B cell (primary cell): ENCODE measurements at regions not wholly inside any gene's neighbourhood (a gene's known extent, or its start where the extent isn't known, plus 50 kb on each side); places are given as distances from the start of the nearest gene placed in this dataset.

Source experiments
- ATAC-seq: fragments of 200-7000 bp; cut with Tn5 transposase; one replicate; pipeline ENCODE4 v1.10.0; 2021; ENCODE audit warnings: low read depth, mild to moderate bottlenecking, moderate number of reproducible peaks, moderate library complexity
- CTCF ChIA-PET: fragments of 350-600 bp; sonication (Branson Sonifier 250); formaldehyde crosslinking; loops from one replicate; lab custom pipeline; 2021; ENCODE audit warnings: antibody characterized with exemption, inconsistent platforms; lab: Charles Lee
- POLR2A ChIA-PET: fragments of 350-600 bp; sonication (Branson Sonifier 250); formaldehyde crosslinking; loops from one replicate; lab custom pipeline; 2021; ENCODE audit warnings: antibody characterized with exemption; lab: Charles Lee
- DNase-seq: peaks from one replicate; pipeline ENCODE4 v3.0.0; 2013
- H2AFZ ChIP-seq: 2 replicates; pipeline ENCODE4 v1.6.1; 2012; ENCODE audit warnings: mild to moderate bottlenecking, low read depth, low read length; ENCODE audit not compliant: insufficient read depth, poor library complexity, severe bottlenecking
- H3K27ac ChIP-seq, 2 donors: 1 replicate in 1 of 2; 2 replicates in 1 of 2; pipeline ENCODE4 v1.5.1; 2012 to 2013; ENCODE audit warnings: low read length in 2 of 2, mild to moderate bottlenecking in 2 of 2, moderate library complexity in 1 of 2
- H3K27me3 ChIP-seq, 4 experiments: fragments of 200-600 bp in 1 of 4; sonication (generic) in 1 of 4; replicated peaks in 1 of 4; 1 replicate in 2 of 4; 2 replicates in 2 of 4; pipeline versions ENCODE4 v1.6.1 to v1.7.0; 2013 to 2016; ENCODE audit warnings: low read length in 3 of 4, mild to moderate bottlenecking in 2 of 4, mixed read lengths in 1 of 4, moderate library complexity in 1 of 4; ENCODE audit not compliant: insufficient read depth in 4 of 4, control insufficient read depth in 3 of 4; ENCODE audit errors: control extremely low read depth in 1 of 4
- H3K36me3 ChIP-seq, 2 experiments: replicated peaks in 1 of 2; 1 replicate in 1 of 2; 2 replicates in 1 of 2; pipeline versions ENCODE4 v1.6.1 to v1.7.1; 2013; ENCODE audit warnings: low read length in 1 of 2; ENCODE audit not compliant: insufficient read depth in 2 of 2, control insufficient read depth in 1 of 2; ENCODE audit errors: control extremely low read depth in 1 of 2, extremely low read depth in 1 of 2
- H3K4me1 ChIP-seq, 2 donors: fragments of 200-600 bp in 1 of 2; sonication (generic) in 1 of 2; 1 replicate in 1 of 2; 2 replicates in 1 of 2; pipeline versions ENCODE4 v1.5.1 to v1.6.1; 2013 to 2017; ENCODE audit warnings: low read length in 2 of 2; ENCODE audit not compliant: control insufficient read depth in 2 of 2, insufficient read depth in 2 of 2
- H3K4me2 ChIP-seq: replicated peaks from 2 replicates; pipeline ENCODE3; 2012; ENCODE audit warnings: mild to moderate bottlenecking, low read depth, low read length; ENCODE audit not compliant: poor library complexity, severe bottlenecking
- H3K4me3 ChIP-seq, 5 experiments: fragments of 200-600 bp in 1 of 5; sonication (generic) in 1 of 5; 1 replicate in 3 of 5; 2 replicates in 2 of 5; pipeline versions ENCODE4 v1.5.1 to v1.7.0; 2011 to 2016; ENCODE audit warnings: low read length in 4 of 5, mild to moderate bottlenecking in 4 of 5, low read depth in 2 of 5, control low read depth in 1 of 5, moderate library complexity in 1 of 5; ENCODE audit not compliant: insufficient read depth in 1 of 5; ENCODE audit errors: control extremely low read depth in 1 of 5, extremely low read depth in 1 of 5
- H3K79me2 ChIP-seq: fragments of 200-600 bp; sonication (generic); one replicate; pipeline ENCODE4 v1.6.0; 2016; ENCODE audit warnings: low read length; ENCODE audit not compliant: control insufficient read depth, insufficient read depth
- H3K9ac ChIP-seq: fragments of 200-600 bp; sonication (generic); 2 replicates; pipeline ENCODE4 v1.6.1; 2017; ENCODE audit warnings: mild to moderate bottlenecking, low read length, moderate library complexity
- H3K9me3 ChIP-seq, 3 donors: one replicate each; pipeline versions ENCODE4 v1.6.1 to v1.7.1; 2013; ENCODE audit warnings: low read length in 2 of 3; ENCODE audit not compliant: control insufficient read depth in 2 of 3, insufficient read depth in 1 of 3; ENCODE audit errors: control extremely low read depth in 1 of 3
- H4K20me1 ChIP-seq: 2 replicates; pipeline ENCODE4 v1.6.0; 2012; ENCODE audit warnings: mild to moderate bottlenecking, low read length; ENCODE audit not compliant: insufficient read depth, control insufficient read depth, poor library complexity, severe bottlenecking
- H3K27ac Mint-ChIP-seq: one replicate; pipeline ENCODE4 v1.8.0; 2021; ENCODE audit warnings: mixed read lengths
- H3K27me3 Mint-ChIP-seq: one replicate; pipeline ENCODE4 v1.8.0; 2021; ENCODE audit warnings: mixed read lengths
- H3K4me1 Mint-ChIP-seq: one replicate; pipeline ENCODE4 v1.8.0; 2021; ENCODE audit warnings: mixed read lengths
- H3K4me3 Mint-ChIP-seq: one replicate; pipeline ENCODE4 v1.8.0; 2021; ENCODE audit warnings: mixed read lengths
- H3K9me3 Mint-ChIP-seq: one replicate; pipeline ENCODE4 v1.8.0; 2022; ENCODE audit warnings: mixed read lengths; ENCODE audit not compliant: insufficient read depth
- CTCF ChIP-seq: fragments of 200-600 bp; IDR thresholded peaks from one replicate; pipeline ENCODE4 v1.8.0; 2022; ENCODE audit warnings: antibody characterized with exemption, mild to moderate bottlenecking
- EZH2 ChIP-seq: IDR thresholded peaks from 2 replicates; pipeline ENCODE4 v1.6.1; 2012; ENCODE audit warnings: borderline replicate concordance, low read depth, mild to moderate bottlenecking, moderate library complexity, low read length; ENCODE audit not compliant: insufficient read depth, poor library complexity, severe bottlenecking
- WGBS: methylation state at CpG from one replicate; pipeline ENCODE4 v1.1.5; 2013; ENCODE audit warnings: missing lambda C conversion rate; ENCODE audit not compliant: insufficient coverage; 5-methylcytosine and 5-hydroxymethylcytosine counted together
- intact Hi-C: fragments of 100-400 bp; cut with micrococcal nuclease; formaldehyde crosslinking; loops from one replicate; pipeline ENCODE4 v1.10.0; 2022

DNA sequence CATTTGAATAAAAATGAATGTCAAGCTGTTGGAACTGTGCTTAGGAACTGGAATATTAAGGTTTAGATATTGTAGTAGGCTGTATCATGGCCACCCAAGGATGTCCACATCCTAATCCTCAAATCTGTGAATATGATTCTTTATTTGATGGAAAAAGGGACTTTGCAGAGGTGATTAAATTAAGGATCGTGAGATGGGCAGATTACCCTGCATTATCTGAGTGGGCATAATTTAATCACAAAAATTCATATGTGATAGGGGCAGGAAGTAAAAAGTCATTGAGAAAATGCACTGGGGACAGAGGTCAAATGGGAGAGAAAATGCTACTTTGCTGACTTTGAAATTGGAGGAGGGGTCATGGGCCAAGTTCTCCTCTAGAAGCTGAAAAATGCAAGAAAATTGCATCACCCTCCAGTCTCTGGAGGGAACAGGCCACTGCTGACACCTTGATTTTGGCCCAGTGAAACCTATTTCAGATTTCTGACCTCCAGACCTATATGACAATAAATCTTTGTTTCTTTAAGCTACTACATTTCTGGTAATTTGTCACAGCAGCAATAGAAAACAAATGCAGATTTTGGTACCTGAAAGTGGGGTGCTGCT, 521.4 kb downstream of the PCDH7 start:
- Histone ChIP-seq H3K4me3 (no peak overlapping the region), H3K36me3 (no peaks in the 10 kb centered on the region), H4K20me1 (no peaks in the 10 kb centered on the region), H3K9me3 (no peaks in the 10 kb centered on the region), H3K4me2 (no peak overlapping the region), H3K27ac (no peak overlapping the region), H3K79me2 (no peaks in the 10 kb centered on the region), H3K4me1 (no peaks in the 10 kb centered on the region), H2AFZ (no peak overlapping the region), H3K9ac (no peak overlapping the region), H3K27me3 (no peaks in the 10 kb centered on the region)
- no CpG with 5 or more reads among the region's 1 CpG for WGBS
- no peak for DNase-seq
- ATAC-seq: no peak
- ChIA-PET CTCF (no interaction called here), POLR2A (no interaction called here)
- TF ChIP-seq CTCF (no peak), EZH2 (no peak)
- intact Hi-C loops: no loop called here
- Mint-ChIP-seq H3K4me1 (no peaks in the 10 kb centered on the region), H3K9me3 (no peaks in the 10 kb centered on the region), H3K27ac (no peak overlapping the region), H3K27me3 (no peaks in the 10 kb centered on the region), H3K4me3 (no peak overlapping the region)

- Histone ChIP-seq H3K9me3 (no peaks in the 10 kb centered on the region), H3K27ac (no peak overlapping the region), H3K4me3 (no peak overlapping the region), H3K4me2 (no peak overlapping the region), H3K27me3 (no peaks in the 10 kb centered on the region), H2AFZ (no peak overlapping the region), H3K4me1 (no peaks in the 10 kb centered on the region), H3K79me2 (no peaks in the 10 kb centered on the region), H3K9ac (no peak overlapping the region), H4K20me1 (no peaks in the 10 kb centered on the region), H3K36me3 (no peaks in the 10 kb centered on the region)
- ChIA-PET POLR2A (no interaction called here), CTCF (no interaction called here)
- H3K4me1 Mint-ChIP-seq: no peaks in the 10 kb centered on the region
- H3K4me3 Mint-ChIP-seq: no peak overlapping the region
- DNase-seq (no peak), ATAC-seq (no peak)
- no peaks in the 10 kb centered on the region for H3K27me3 Mint-ChIP-seq
- H3K27ac Mint-ChIP-seq: no peak overlapping the region
- peaks cover 3% of the 10 kb centered on the region for H3K9me3 Mint-ChIP-seq
- TF ChIP-seq EZH2 (no peak), CTCF (no peak)
- intact Hi-C loops: no loop called here
- WGBS: no CpG with 5 or more reads among the region's 1 CpG
These were observed 526.7 kb downstream of the PCDH7 start for GRCh38 chr4:31246856-31247255.
